Ishikawa (cell line): ENCODE measurements at regions not wholly inside any gene's neighbourhood (a gene's known extent, or its start where the extent isn't known, plus 50 kb on each side); places are given as distances from the start of the nearest gene placed in this dataset.

Experiments used
- CEBPB ChIP-seq: IDR thresholded peaks from 2 replicates; pipeline ENCODE4 v1.6.1; 2012
- CREB1 ChIP-seq: IDR thresholded peaks from 2 replicates; pipeline ENCODE4 v1.6.1; 2012; ENCODE audit warnings: low read depth
- EP300 ChIP-seq: IDR thresholded peaks from 2 replicates; pipeline ENCODE4 v1.6.1; 2012; ENCODE audit warnings: borderline replicate concordance
- FOXM1 ChIP-seq: IDR thresholded peaks from 2 replicates; pipeline ENCODE4 v1.6.1; 2012; ENCODE audit warnings: low read depth, borderline replicate concordance
- NFIC ChIP-seq: IDR thresholded peaks from 2 replicates; pipeline ENCODE4 v1.6.1; 2012
- RAD21 ChIP-seq: IDR thresholded peaks from 2 replicates; pipeline ENCODE4 v1.6.1; 2012; ENCODE audit warnings: low read depth
- TAF1 ChIP-seq: IDR thresholded peaks from 2 replicates; pipeline ENCODE4 v1.6.1; 2012; ENCODE audit warnings: low read depth, mild to moderate bottlenecking
- TCF12 ChIP-seq: IDR thresholded peaks from 2 replicates; pipeline ENCODE4 v1.6.1; 2012; ENCODE audit warnings: low read depth
- TEAD4 ChIP-seq: IDR thresholded peaks from 2 replicates; pipeline ENCODE4 v1.6.1; 2012
- YY1 ChIP-seq: IDR thresholded peaks from 2 replicates; pipeline ENCODE4 v1.6.1; 2012; ENCODE audit warnings: low read depth
- TF ChIP-seq, protein P1 (sequence below): IDR thresholded peaks from 2 replicates; pipeline ENCODE4 v1.6.1; 2012; ENCODE audit warnings: low read depth, mild to moderate bottlenecking
- TF ChIP-seq, protein P2 (sequence below): IDR thresholded peaks from 2 replicates; pipeline ENCODE4 v1.6.1; 2012
- TF ChIP-seq, protein P3 (sequence below): IDR thresholded peaks from 2 replicates; pipeline ENCODE4 v1.6.1; 2012

DNA sequence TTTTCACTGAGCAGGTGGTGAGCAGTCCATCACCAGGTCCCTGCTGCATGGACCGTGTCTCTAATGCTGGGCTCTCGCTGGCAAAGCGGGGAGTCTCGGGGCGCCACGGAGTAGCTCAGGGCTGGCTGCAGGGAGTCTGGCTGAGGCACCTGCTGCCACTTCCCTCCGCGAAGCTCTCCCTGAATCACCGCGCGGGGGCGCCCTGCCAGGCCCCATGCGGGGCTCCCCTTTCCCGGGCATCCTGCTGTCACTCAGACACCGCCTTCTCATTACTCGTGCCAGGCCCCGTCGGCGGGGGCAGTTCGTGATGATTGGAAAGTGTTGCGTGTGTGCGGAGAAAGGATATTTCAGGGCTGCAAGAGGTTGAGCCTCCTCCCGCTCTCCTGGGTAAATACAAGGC is 335.8 kb downstream of the IRX2 start:
- TF ChIP-seq TAF1 (no peak), NFIC (no peak), CREB1 (no peak), YY1 (no peak), TEAD4 (no peak), CEBPB (no peak), RAD21 (no peak), EP300 (no peak), TCF12 (no peak), FOXM1 (no peak)
- TF ChIP-seq, protein P1, sequence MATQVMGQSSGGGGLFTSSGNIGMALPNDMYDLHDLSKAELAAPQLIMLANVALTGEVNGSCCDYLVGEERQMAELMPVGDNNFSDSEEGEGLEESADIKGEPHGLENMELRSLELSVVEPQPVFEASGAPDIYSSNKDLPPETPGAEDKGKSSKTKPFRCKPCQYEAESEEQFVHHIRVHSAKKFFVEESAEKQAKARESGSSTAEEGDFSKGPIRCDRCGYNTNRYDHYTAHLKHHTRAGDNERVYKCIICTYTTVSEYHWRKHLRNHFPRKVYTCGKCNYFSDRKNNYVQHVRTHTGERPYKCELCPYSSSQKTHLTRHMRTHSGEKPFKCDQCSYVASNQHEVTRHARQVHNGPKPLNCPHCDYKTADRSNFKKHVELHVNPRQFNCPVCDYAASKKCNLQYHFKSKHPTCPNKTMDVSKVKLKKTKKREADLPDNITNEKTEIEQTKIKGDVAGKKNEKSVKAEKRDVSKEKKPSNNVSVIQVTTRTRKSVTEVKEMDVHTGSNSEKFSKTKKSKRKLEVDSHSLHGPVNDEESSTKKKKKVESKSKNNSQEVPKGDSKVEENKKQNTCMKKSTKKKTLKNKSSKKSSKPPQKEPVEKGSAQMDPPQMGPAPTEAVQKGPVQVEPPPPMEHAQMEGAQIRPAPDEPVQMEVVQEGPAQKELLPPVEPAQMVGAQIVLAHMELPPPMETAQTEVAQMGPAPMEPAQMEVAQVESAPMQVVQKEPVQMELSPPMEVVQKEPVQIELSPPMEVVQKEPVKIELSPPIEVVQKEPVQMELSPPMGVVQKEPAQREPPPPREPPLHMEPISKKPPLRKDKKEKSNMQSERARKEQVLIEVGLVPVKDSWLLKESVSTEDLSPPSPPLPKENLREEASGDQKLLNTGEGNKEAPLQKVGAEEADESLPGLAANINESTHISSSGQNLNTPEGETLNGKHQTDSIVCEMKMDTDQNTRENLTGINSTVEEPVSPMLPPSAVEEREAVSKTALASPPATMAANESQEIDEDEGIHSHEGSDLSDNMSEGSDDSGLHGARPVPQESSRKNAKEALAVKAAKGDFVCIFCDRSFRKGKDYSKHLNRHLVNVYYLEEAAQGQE = no peak
- TF ChIP-seq, protein P2, sequence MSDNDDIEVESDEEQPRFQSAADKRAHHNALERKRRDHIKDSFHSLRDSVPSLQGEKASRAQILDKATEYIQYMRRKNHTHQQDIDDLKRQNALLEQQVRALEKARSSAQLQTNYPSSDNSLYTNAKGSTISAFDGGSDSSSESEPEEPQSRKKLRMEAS = no peak
- TF ChIP-seq, protein P3, sequence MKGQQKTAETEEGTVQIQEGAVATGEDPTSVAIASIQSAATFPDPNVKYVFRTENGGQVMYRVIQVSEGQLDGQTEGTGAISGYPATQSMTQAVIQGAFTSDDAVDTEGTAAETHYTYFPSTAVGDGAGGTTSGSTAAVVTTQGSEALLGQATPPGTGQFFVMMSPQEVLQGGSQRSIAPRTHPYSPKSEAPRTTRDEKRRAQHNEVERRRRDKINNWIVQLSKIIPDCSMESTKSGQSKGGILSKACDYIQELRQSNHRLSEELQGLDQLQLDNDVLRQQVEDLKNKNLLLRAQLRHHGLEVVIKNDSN = no peak
